DND-41 (cell line): ENCODE measurements at regions not wholly inside any gene's neighbourhood (a gene's known extent, or its start where the extent isn't known, plus 50 kb on each side); places are given as distances from the start of the nearest gene placed in this dataset.

Source experiments
- CTCF ChIP-seq: IDR thresholded peaks from 2 replicates; pipeline ENCODE4 v1.5.1; 2012; ENCODE audit warnings: borderline replicate concordance, low read length, moderate library complexity, mild to moderate bottlenecking; ENCODE audit not compliant: poor library complexity, severe bottlenecking; ENCODE audit errors: extremely low read depth
- EZH2 ChIP-seq: IDR thresholded peaks from 3 replicates; pipeline ENCODE4 v1.6.1; 2012; ENCODE audit warnings: borderline replicate concordance, low read depth, mild to moderate bottlenecking, moderate library complexity, low read length, inconsistent platforms; ENCODE audit not compliant: severe bottlenecking

- TF ChIP-seq CTCF: no peak
- TF ChIP-seq EZH2: no peak
Observed at GRCh38 chr16:80459966-80460365, 80.8 kb upstream of the DYNLRB2 start.
